Endothelial cell (in vitro differentiated cells): ENCODE measurements at regions not wholly inside any gene's neighbourhood (a gene's known extent, or its start where the extent isn't known, plus 50 kb on each side); places are given as distances from the start of the nearest gene placed in this dataset.

Experiments used
- DNase-seq: peaks from one replicate; pipeline ENCODE4 v3.0.0; 2021; ENCODE audit warnings: low spot score
- H3K27ac Mint-ChIP-seq: one replicate; pipeline ENCODE4 v1.8.0; 2021; ENCODE audit warnings: mixed read lengths, inconsistent platforms; ENCODE audit not compliant: unreplicated experiment
- H3K27me3 Mint-ChIP-seq: one replicate; pipeline ENCODE4 v1.8.0; 2021; ENCODE audit warnings: mild to moderate bottlenecking, moderate library complexity, mixed read lengths, inconsistent platforms; ENCODE audit not compliant: unreplicated experiment
- H3K36me3 Mint-ChIP-seq: one replicate; pipeline ENCODE4 v1.8.0; 2021; ENCODE audit warnings: mild to moderate bottlenecking, low read depth, mixed read lengths, inconsistent platforms; ENCODE audit not compliant: unreplicated experiment
- H3K4me1 Mint-ChIP-seq: one replicate; pipeline ENCODE4 v1.8.0; 2021; ENCODE audit warnings: mild to moderate bottlenecking, mixed read lengths, inconsistent platforms; ENCODE audit not compliant: unreplicated experiment
- H3K4me3 Mint-ChIP-seq: one replicate; pipeline ENCODE4 v1.8.0; 2021; ENCODE audit warnings: mild to moderate bottlenecking, mixed read lengths, inconsistent platforms; ENCODE audit not compliant: unreplicated experiment
- H3K9me3 Mint-ChIP-seq: one replicate; pipeline ENCODE4 v1.8.0; 2021; ENCODE audit warnings: mixed read lengths, inconsistent platforms; ENCODE audit not compliant: unreplicated experiment
- TF ChIP-seq, protein P1 (sequence below): fragments of 200-600 bp; sonication (generic); IDR thresholded peaks from one replicate; pipeline ENCODE4 v1.5.0; 2021; ENCODE audit warnings: antibody characterized with exemption; ENCODE audit not compliant: unreplicated experiment

DNA sequence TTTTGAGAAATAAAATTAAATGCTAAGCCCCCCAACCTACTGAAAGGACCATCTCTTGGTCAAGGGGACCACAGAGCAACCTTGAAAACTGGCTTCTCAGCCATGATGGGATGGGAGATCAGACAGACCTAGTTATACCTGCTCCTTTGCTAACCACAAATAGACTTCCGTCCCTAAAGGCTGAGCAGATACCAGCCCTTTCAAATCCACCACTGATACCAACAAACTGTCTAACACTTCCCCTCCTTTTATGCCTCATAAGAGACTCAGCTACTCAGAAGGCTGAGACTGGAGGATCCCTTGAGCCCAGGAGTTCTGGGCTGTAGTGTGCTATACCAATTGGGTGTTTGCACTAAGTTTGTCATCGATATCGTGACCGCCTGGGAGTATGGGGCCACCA, 407.3 kb downstream of the SIPA1L2 start:
- Mint-ChIP-seq H3K4me1 (peaks cover 16% of the 10 kb centered on the region), H3K27me3 (peaks cover 3% of the 10 kb centered on the region), H3K4me3 (no peak overlapping the region), H3K27ac (no peak overlapping the region), H3K36me3 (no peaks in the 10 kb centered on the region), H3K9me3 (no peaks in the 10 kb centered on the region)
- TF ChIP-seq, protein P1, sequence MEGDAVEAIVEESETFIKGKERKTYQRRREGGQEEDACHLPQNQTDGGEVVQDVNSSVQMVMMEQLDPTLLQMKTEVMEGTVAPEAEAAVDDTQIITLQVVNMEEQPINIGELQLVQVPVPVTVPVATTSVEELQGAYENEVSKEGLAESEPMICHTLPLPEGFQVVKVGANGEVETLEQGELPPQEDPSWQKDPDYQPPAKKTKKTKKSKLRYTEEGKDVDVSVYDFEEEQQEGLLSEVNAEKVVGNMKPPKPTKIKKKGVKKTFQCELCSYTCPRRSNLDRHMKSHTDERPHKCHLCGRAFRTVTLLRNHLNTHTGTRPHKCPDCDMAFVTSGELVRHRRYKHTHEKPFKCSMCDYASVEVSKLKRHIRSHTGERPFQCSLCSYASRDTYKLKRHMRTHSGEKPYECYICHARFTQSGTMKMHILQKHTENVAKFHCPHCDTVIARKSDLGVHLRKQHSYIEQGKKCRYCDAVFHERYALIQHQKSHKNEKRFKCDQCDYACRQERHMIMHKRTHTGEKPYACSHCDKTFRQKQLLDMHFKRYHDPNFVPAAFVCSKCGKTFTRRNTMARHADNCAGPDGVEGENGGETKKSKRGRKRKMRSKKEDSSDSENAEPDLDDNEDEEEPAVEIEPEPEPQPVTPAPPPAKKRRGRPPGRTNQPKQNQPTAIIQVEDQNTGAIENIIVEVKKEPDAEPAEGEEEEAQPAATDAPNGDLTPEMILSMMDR: no peak
- no peak for DNase-seq

DNA sequence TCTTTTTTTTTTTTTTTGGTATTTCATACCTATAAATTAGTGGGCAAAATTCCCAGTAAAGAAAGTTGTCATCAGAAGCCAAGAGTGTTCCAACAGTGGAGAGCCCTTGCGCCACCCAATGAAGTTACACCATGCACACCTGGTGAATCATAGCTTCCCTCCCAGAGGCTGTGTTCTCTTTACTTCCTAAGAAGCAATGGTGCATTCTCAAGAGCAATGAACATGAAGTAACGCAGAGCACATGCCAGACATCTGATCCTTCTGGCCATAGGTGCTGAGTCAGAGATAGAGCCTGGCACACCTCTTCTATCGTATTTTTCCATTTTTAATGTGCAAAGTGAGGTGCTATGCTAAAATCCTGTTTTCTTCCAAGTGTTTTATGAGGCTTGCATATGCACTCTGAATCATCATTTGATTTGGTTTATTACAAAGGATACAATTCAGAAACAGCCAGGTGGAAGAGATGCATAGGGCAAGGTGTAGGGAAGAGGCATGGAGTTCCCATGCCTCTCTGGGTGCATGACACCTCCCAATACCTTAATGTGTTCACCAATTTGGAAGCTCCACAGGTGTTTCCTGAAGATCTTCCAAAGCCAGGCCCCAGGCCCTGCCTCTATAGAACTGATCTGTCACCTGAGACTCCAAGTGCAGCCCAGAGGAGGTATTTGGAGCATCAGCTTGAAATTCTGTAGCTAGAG, 408.0 kb downstream of the SIPA1L2 start:
- peaks cover 16% of the 10 kb centered on the region for H3K4me1 Mint-ChIP-seq
- TF ChIP-seq, protein P1: no peak
- no peaks in the 10 kb centered on the region for H3K9me3 Mint-ChIP-seq
- no peak overlapping the region for H3K27ac Mint-ChIP-seq
- H3K27me3 Mint-ChIP-seq: peaks cover 3% of the 10 kb centered on the region
- no peaks in the 10 kb centered on the region for H3K36me3 Mint-ChIP-seq
- H3K4me3 Mint-ChIP-seq: no peak overlapping the region
- no peak for DNase-seq

DNA sequence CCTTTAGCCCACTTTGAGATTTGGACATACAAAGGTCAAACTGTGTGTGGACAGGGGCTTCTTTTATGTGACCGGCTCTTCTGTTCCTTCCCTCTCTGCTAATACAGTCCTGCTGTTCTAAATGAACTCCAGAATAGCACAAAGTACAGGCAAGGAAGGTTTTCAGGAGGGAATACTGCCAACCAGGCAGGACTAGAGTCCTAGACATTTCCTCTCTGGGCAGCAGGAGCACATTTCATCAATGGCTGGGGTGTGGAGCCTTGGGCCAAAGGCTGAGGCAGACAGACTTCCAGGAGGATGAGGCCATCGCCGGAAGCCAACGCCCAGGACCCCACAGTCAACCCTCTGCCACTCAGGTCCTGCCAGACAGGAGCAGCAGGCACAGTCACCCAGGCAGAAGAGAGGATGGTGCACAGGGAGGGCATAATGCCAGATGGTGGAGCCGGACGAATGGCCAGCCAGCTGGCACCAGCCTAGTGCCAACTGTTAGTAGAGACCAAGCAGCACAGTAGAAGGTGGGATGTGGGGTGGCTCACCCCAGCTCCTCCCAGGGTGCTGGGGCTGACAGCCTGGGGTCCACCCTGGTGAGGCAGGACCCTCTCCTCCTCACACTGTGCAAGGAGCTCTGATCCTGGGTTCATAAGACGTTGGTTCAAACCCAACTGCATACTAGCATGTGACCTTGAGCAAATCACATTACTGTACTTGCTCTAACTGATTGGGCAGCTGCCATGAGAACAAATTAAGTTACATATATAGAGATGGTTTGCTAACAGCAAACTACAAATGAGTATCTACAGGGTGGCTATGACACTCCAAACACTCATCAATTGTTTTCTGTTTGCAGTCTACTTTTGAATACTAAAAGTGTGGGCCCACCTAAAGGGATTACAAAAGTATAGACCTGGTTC, 410.7 kb downstream of the SIPA1L2 start:
- no peaks in the 10 kb centered on the region for H3K36me3 Mint-ChIP-seq
- no peak for DNase-seq
- H3K4me3 Mint-ChIP-seq: no peak overlapping the region
- H3K27ac Mint-ChIP-seq: no peak overlapping the region
- no peaks in the 10 kb centered on the region for H3K4me1 Mint-ChIP-seq
- H3K27me3 Mint-ChIP-seq: peaks cover 3% of the 10 kb centered on the region
- TF ChIP-seq, protein P1: no peak
- no peaks in the 10 kb centered on the region for H3K9me3 Mint-ChIP-seq

DNA sequence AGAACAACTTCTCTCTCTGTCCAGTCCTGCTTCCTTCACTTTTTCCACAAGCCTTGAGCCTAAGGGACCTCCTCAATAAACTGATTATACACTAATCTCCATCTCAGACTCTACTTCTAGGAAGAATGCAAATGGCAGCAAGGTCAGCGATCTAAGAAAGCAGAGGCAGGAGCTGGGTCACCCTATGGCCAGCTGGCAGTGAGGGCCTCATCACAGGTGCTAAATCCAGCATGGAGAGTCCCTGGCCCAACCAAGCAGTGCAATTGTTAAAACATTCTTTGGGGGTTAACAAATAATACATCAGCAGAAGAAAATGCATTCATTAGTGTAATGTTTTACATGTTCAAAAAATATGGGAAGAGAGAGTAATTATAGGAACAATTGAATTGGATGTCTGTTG, 416.0 kb downstream of the SIPA1L2 start:
- H3K4me3 Mint-ChIP-seq: no peak overlapping the region
- no peaks in the 10 kb centered on the region for H3K4me1 Mint-ChIP-seq
- no peak overlapping the region for H3K27ac Mint-ChIP-seq
- no peaks in the 10 kb centered on the region for H3K36me3 Mint-ChIP-seq
- H3K27me3 Mint-ChIP-seq: no peaks in the 10 kb centered on the region
- no peaks in the 10 kb centered on the region for H3K9me3 Mint-ChIP-seq
- DNase-seq: no peak
- TF ChIP-seq, protein P1: no peak

DNA sequence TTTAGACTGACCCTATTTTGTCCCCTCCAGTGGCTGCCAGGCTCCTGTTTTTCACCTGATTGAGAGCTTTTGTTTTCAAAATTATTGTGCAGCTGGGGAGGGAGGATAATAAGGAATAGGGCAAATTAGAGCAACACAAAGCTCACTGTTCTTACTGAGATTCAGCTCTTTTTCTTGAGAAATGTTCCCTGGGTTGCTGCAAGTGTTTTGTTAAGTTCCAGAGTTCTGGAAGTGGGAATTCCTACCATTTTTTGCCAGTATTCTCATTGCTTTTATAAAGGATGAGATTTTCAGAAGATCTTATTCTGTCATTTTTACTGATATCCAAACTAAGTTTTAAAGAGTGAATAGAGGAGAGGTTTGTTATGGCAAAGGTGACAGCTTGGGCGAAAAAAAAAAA, 417.7 kb downstream of the SIPA1L2 start:
- Mint-ChIP-seq H3K4me1 (no peaks in the 10 kb centered on the region), H3K36me3 (no peaks in the 10 kb centered on the region), H3K27me3 (no peaks in the 10 kb centered on the region), H3K9me3 (no peaks in the 10 kb centered on the region), H3K4me3 (no peak overlapping the region), H3K27ac (no peak overlapping the region)
- DNase-seq: no peak
- TF ChIP-seq, protein P1: no peak
